ENCODE measurements at regions not wholly inside any gene's neighbourhood (a gene's known extent, or its start where the extent isn't known, plus 50 kb on each side); places are given as distances from the start of the nearest gene placed in this dataset.

GRCh38 chr4:183008492-183008891 is 90.6 kb upstream of the WWC2 start:
- TF ChIP-seq, protein P1, sequence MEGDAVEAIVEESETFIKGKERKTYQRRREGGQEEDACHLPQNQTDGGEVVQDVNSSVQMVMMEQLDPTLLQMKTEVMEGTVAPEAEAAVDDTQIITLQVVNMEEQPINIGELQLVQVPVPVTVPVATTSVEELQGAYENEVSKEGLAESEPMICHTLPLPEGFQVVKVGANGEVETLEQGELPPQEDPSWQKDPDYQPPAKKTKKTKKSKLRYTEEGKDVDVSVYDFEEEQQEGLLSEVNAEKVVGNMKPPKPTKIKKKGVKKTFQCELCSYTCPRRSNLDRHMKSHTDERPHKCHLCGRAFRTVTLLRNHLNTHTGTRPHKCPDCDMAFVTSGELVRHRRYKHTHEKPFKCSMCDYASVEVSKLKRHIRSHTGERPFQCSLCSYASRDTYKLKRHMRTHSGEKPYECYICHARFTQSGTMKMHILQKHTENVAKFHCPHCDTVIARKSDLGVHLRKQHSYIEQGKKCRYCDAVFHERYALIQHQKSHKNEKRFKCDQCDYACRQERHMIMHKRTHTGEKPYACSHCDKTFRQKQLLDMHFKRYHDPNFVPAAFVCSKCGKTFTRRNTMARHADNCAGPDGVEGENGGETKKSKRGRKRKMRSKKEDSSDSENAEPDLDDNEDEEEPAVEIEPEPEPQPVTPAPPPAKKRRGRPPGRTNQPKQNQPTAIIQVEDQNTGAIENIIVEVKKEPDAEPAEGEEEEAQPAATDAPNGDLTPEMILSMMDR (conservative IDR thresholded peaks at IDR 0.05; ENCODE audit: low read length) = no peak
- no peak for TF ChIP-seq EZH2phosphoT487 (IDR thresholded peaks at IDR 0.05; ENCODE audit: borderline replicate concordance, low read depth, low read length)

Measured in OCI-LY7 (cell line).